HG03521 (cell line): ENCODE measurements at regions not wholly inside any gene's neighbourhood (a gene's known extent, or its start where the extent isn't known, plus 50 kb on each side); places are given as distances from the start of the nearest gene placed in this dataset.
"Not testable (repeated sequence)": the region's sequence is repeated elsewhere in the genome, so short reads cannot be mapped to it uniquely, and the experiment has no call there.

Source experiments
- ATAC-seq: cut with Tn5 transposase; IDR thresholded peaks from one replicate; pipeline ENCODE4 v1.9.1; 2021; ENCODE audit warnings: mild to moderate bottlenecking, moderate library complexity; ENCODE audit not compliant: unreplicated experiment

- ATAC-seq, result no peak
Measured at GRCh38 chr9:88596376-88596775, 61.4 kb downstream of the NXNL2 start.

DNA sequence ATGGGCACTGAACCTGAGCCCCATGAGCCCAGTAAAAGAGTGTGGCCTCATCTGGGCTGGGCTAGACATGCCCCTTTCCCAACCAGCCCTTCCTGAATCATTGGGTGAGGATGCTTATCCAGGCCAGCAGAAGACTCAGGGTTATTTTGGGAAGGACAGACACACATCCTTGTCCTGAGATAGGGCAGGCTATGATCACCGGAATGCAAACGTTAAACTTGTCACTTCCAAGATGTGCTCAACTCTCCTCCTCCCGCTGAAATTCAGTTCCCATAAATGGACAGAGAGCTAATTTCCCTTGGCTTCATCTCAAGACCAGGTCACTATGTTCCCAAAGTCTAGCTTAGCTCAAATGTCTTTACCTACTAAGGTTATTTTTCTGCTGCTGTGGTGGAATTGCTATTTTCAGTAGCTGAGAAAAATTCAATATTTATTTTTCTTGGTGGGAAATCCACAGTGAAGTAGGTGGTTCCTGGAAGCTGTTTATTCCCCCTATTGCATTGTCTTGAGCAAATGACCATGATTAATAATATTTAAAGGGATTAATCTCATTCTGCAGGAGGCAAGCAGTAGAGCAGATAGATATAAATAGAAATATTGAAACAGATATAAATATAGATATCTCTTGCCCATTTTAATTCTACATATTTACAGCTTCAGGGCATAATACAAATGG, 70.0 kb downstream of the NXNL2 start:
- no peak for ATAC-seq

DNA sequence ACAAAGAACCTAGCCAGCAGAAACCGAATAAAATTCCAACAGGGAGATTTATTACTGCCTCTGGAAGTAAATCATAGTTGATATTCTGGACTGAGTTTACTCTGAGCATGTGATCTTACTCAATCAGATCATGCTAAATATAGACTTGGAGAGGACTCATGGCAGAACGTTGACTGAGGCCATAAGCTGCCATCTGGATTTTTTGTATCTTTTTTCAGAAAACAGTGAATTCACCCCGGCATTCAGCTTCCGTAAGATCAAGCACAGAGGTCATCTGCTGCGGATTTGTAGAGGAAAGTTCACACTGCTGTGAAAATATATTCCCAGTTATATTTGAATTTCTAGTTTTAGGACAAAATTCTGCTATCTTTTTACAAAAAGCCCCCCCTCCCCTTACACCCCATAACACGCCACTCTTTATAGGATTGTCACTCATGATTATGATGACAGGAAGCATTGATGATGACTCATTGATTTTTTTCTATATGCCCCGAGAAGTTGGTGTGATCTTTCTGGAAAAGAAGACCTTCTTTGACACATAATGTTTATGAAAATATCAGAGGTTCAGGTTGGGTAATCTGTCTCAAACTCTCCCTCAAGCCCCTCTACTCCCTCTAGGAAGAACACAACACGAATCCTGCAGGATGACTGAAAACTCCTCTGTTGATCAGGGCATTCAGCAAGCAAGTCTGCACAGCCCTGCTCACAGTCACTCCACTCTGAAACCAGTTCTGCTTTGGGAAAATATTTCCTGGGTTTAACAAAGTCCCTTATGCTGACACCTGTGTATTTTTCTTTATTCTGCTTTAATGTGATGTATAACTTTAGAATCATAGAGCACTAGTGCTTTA, 70.8 kb downstream of the NXNL2 start:
- ATAC-seq, result no peak

DNA sequence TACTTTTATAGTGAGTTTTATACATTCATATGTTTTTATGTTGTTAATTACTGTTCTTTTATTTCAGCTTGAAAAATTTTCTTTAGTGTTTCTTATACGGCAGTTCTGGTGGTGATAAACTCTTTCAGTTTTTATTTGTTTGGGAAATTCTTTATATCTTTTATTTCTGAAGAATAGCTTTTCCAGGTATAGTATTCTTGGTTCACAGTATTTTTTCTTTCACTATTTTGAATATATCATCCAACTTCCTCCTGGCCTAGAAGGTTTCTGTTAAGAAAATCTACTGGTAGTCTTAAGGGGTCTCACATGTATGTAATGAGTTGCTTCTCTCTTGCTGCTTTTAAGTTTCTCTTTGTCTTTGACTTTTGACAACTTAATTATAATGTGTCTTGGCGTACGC, 79.4 kb downstream of the NXNL2 start:
- ATAC-seq, result no peak

GRCh38 chr9:88623698-88624097, 88.7 kb downstream of the NXNL2 start:
- no peak for ATAC-seq

DNA sequence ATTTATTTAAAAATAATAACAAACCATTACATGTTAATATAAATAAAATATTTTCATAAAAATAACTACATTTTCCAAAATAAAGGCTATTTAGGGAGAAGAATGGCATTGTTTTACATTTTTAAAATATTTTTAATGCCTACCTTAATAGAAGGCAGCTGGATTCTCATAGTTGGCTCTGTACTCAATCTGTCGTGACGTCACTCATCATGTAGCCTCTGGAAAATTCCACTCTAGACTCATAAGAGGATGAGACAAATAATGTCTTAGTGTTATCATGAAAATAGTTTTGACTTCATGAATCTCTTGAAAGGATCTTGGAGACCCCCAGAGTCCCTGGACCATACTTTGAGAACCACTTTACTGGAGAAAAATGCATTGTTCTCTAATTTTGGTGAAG, 93.1 kb downstream of the NXNL2 start:
- no peak for ATAC-seq

- ATAC-seq, result no peak
Measured at GRCh38 chr9:88628811-88629210, 93.8 kb downstream of the NXNL2 start.

DNA sequence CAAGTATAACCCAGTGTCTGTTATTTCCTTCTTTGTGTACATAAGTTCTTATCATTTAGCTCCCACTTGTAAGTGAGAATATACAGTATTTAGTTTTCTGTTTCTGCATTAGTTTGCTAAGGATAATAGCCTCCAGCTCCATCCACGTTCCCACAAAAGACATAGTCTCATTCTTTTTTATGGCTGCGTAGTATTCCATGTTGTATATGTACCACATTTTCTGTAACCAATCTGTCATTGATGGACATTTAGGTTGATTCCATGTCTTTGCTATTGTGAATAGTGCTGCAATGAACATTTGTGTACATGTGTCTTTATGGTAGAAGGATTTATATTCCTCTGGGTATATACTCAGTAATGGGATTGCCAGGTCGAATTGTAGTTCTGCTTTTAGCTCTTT, 95.6 kb downstream of the NXNL2 start:
- not testable (repeated sequence) for ATAC-seq

DNA sequence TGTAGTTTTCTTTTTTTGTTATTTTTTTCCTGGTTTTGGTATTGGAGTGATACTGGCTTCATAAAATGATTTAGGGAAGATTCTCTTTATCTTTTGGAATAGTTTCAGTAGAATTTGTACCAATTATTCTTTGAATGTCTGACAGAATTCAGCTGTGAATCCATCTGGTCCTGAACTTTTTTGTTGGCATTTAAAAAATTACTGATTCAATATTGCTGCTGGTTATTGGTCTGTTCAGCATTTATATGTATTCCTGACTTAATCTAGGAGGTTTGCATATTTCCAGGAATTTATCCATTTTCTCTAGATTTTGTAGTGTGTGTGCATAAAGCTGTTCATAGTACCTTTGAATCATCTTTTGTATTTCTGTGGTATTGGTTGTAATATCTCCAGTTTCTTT, 100.2 kb downstream of the NXNL2 start:
- no peak for ATAC-seq

- no peak for ATAC-seq
Measured at GRCh38 chr9:88641456-88642240, 106.7 kb downstream of the NXNL2 start.

GRCh38 chr9:88642336-88642735, 107.4 kb downstream of the NXNL2 start:
- no peak for ATAC-seq

DNA sequence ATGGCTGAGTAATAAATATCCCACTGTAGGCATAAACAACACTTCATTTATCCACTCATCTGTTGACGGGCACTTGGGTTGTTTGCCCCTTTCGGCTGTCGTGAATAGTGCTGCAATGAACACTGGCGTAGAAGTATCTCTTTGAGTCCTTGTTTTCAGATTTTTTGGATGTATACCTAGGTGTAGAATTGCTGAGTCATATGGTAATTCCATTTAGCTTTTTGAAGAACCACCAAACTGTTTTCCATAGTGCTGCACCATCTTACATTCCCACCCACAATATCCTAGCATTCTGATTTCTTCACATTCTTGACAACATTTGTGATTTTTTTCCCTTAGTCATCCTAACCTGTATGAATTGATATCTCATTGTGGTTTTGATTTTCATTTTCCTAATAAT, 109.0 kb downstream of the NXNL2 start:
- ATAC-seq, result no peak

GRCh38 chr9:88645172-88645878, 110.3 kb downstream of the NXNL2 start:
- ATAC-seq, result no peak

DNA sequence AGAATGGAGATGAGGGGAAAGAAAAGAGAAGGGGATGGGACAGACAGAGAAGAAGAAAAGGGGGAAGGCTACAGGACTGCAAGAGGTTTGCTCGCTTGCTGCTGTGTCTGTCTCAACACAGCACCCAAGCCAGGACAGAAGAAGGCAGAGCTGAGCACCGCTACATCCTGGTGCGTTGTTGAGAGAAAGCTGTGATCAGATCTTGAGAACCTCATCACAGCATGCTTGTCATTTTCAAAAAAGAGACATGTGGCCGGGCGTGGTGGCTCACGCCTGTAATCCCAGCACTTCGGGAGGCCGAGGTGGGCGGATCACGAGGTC, 110.9 kb downstream of the NXNL2 start:
- ATAC-seq, result no peak

- no peak for ATAC-seq
Measured at GRCh38 chr9:88646539-88647300, 111.7 kb downstream of the NXNL2 start.

DNA sequence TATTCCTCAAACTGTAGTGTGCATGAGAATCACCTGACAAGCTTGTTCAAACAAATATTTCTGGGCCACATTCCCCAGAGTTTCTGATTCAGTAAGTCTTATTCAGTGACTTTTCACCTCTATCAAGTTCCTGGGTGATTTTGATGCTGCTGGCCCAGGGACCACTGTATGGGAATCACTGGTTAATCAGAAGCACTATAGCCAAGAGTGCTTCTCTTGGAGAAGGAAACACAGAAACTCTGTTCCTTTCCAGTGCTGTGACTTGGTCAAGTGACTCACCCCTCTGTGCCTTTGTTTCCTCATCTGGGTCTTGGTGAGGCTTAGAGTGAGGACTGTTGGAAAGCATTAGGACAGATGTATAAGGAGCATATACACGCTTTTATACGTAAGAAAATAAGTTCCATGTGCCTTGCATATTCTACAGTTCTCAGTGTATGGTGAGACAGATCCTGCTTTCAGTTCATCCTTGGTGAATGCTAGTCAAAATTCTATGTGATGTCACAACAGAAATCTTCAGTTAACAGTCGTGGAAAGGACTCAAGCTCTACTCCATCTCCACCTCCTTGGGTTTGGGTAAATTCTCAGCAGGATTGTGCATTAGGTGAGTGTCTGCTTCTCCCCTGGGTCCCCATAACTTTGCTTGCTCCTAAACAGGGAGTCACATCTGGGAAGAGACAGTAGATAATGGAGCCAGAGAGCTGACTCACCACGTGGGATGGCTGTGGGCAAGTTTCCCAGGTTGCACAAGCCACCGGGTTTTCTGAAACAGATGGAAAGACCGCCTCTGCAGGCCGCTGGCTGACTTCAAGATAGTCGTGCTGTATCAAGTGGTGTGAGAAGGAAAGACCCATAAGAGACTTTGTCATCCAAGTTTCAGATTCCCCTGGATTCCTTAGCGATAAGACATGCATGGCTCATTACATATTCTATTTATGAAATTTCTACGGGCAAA, 117.0 kb downstream of the NXNL2 start:
- ATAC-seq, result no peak

DNA sequence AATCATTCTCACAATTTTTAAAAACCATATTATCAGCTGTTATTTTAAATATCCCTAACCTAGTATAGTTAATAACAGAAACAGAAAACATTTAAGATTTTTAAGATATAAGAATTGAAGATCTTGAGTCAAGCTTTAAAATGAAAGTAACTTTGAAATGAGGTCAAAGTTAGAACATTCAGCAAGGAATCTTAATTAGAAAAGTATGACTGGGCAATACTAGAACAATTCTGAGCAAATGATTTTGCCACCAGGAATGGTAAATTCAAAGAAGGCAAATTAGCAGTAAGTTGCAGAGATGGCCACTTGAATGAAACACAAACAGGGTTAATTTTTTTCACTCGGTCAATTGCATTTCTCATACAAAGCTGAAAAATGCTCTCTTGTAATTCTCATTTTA, 117.9 kb downstream of the NXNL2 start:
- ATAC-seq, result no peak

- ATAC-seq, result no peak
Measured at GRCh38 chr9:88653406-88653805, 118.4 kb downstream of the NXNL2 start.

DNA sequence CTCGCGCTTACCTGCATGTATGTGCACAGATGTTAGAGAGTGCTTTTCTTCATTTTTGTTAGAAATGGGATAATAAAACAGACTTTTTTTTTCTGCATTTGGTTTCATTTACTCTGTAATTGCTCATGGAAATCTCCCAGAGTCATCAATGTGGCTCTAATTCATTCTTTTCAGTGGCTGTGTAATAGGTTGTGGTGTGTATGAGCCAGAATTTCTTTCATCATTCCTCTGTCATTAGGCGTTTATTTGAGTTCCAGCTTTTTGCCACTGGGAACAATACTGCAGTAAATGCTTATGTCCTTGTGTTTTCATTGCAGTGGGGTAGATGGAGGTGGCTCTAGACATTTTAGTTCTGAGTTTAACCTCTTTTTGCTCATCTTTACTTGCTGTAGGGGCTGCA, 118.9 kb downstream of the NXNL2 start:
- no peak for ATAC-seq
